GM06990 (cell line): ENCODE measurements at regions not wholly inside any gene's neighbourhood (a gene's known extent, or its start where the extent isn't known, plus 50 kb on each side); places are given as distances from the start of the nearest gene placed in this dataset.

Experiments
- DNase-seq: peaks from one replicate; pipeline ENCODE4 v3.0.0-alpha.2; 2011; ENCODE audit not compliant: insufficient read length; ENCODE audit errors: extremely low read depth
- H3K27me3 ChIP-seq: replicated peaks from 2 replicates; pipeline ENCODE4 v1.6.0; 2011; ENCODE audit warnings: low read length; ENCODE audit not compliant: control insufficient read depth, insufficient read depth
- H3K36me3 ChIP-seq: 2 replicates; pipeline ENCODE4 v1.5.1; 2011; ENCODE audit warnings: low read length; ENCODE audit not compliant: control insufficient read depth, insufficient read depth
- H3K4me3 ChIP-seq: replicated peaks from 2 replicates; pipeline ENCODE4 v1.5.1; 2011; ENCODE audit warnings: low read depth, mild to moderate bottlenecking, control low read depth, low read length
- CTCF ChIP-seq: IDR thresholded peaks from 2 replicates; pipeline ENCODE4 v1.5.1; 2011; ENCODE audit warnings: low read length, control low read depth, mild to moderate bottlenecking, inconsistent platforms; ENCODE audit not compliant: insufficient read depth, poor library complexity, severe bottlenecking

GRCh38 chr21:24046829-24047443 is 1560.3 kb downstream of the MRPL39 start:
- H3K4me3 ChIP-seq = no peak overlapping the region
- H3K36me3 ChIP-seq = no peaks in the 10 kb centered on the region
- no peak for TF ChIP-seq CTCF
- no peaks in the 10 kb centered on the region for H3K27me3 ChIP-seq
- no peak for DNase-seq

- Histone ChIP-seq H3K27me3 (no peaks in the 10 kb centered on the region), H3K36me3 (no peaks in the 10 kb centered on the region), H3K4me3 (no peak overlapping the region)
- DNase-seq = no peak
- TF ChIP-seq CTCF = no peak
Observed at GRCh38 chr21:24045775-24046215, 1561.5 kb downstream of the MRPL39 start.

- H3K4me3 ChIP-seq = no peak overlapping the region
- DNase-seq = no peak
- no peaks in the 10 kb centered on the region for H3K27me3 ChIP-seq
- no peak for TF ChIP-seq CTCF
- no peaks in the 10 kb centered on the region for H3K36me3 ChIP-seq
Observed at GRCh38 chr21:24045373-24045772, 1561.9 kb downstream of the MRPL39 start.

GRCh38 chr21:24042687-24043086 is 1564.6 kb downstream of the MRPL39 start:
- H3K4me3 ChIP-seq = no peak overlapping the region
- no peak for DNase-seq
- no peaks in the 10 kb centered on the region for H3K27me3 ChIP-seq
- H3K36me3 ChIP-seq = no peaks in the 10 kb centered on the region
- no peak for TF ChIP-seq CTCF

GRCh38 chr21:24032709-24033232 is 1574.5 kb downstream of the MRPL39 start:
- no peak for DNase-seq
- Histone ChIP-seq H3K4me3 (no peak overlapping the region), H3K36me3 (no peaks in the 10 kb centered on the region), H3K27me3 (no peaks in the 10 kb centered on the region)
- TF ChIP-seq CTCF = no peak

GRCh38 chr21:24027396-24027795 is 1579.9 kb downstream of the MRPL39 start:
- Histone ChIP-seq H3K4me3 (no peak overlapping the region), H3K36me3 (no peaks in the 10 kb centered on the region), H3K27me3 (no peaks in the 10 kb centered on the region)
- DNase-seq = no peak
- no peak for TF ChIP-seq CTCF
